NCI-H146 treated with DMSO at 0.1 percent for 48 hours (cell line): ENCODE measurements at regions not wholly inside any gene's neighbourhood (a gene's known extent, or its start where the extent isn't known, plus 50 kb on each side); places are given as distances from the start of the nearest gene placed in this dataset.

Source experiments
- DNase-seq: peaks from one replicate; lab custom pipeline; 2025; ENCODE audit not compliant: unreplicated experiment; lab: John Stamatoyannopoulos, UW

DNA sequence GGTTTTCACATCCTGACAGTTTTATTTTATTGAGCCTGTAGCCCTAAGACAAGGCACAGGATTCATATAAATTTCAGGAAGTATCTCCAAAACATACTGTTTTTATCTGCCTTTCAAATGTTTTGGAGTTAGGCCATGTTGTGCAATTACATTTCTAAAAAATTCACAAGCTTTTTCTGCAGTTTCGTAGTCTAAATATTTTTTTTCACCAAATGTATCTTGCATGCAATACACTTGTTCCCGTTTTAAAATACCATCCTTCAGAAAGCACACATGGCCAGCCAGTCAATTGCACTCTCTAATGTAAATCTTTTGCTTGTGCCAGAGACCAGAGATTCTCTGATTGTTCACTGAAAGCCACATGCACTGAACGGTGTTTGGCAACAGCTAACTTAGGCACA lies 161.5 kb upstream of the PRKCQ start:
- DNase-seq, result no peak

DNA sequence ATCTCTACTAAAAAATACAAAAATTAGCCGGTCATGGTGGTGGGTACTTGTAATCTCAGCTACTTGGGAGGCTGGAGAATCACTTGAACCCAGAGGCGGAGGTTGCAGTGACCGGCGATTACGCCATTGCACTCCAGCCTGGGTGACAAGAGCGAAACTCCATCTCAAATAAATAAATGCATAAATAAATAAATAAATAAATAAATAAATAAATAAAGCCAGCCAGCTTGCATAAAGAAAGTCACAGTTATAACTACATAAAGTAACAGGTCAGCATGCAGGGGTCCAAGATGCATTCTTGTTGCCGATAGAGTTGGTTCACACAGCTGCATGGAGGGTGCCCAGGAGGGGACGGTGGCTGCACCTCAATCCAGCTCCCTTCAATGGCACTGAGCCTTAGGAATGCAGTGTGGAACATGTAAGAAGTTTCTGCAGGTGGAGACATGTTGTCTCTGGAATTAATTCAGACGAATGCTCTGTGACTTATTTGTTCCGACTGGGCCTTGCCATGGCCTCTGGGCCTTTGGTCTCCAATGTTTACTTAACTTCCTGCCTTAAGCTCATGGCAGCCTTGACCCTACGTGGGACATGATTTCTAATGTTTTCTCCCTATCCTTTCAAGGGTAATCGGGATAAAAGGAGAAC lies 159.6 kb upstream of the PRKCQ start:
- no peak for DNase-seq

DNA sequence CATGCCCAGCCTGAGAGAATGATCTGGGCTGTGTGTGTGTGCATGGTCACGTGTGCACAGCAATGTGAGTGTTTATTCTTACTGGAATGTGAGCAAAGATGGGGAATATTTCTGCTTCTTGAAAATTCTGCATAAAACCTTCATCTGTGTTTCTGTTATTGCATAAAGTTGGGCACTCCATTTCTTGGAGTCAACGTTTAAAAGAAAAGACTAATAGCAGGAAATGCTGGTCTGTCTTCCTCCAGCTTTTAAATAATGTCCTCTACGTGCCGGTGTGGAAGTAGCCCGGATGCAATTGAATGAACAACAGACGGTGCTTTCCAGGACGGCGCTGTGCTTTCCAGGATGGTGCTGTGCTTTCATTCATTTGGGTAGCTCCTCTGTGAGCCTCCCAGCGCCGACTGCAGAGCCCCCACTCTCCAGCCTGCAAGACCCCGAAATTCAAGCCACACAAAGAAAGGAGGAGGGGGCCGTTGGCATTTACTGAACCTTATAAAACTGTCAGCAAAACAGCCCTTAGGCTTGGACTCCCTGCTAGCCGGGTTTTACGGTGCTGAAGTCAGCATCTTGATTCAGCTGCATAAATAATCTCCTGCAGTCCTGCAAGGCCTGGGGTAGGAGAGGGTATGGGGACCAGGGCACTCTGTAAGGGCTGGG lies 158.2 kb upstream of the PRKCQ start:
- no peak for DNase-seq

DNA sequence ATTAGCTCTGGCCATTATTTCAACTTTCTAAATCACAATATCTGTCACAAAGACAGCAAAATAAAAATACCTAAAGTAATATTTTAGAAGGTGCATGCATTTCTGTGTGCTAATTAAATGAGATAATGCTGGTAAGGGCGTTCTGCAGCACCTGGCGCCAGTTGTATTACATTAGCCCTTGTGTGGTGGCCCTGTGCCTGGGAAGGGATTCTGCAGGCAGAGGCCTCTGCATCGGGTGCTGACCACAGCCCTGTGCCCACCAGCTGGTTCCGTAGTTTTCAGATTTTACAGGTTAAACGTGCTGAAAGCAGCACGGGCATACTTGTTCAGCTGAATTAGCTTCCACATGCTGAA lies 157.7 kb upstream of the PRKCQ start:
- DNase-seq, result no peak

DNA sequence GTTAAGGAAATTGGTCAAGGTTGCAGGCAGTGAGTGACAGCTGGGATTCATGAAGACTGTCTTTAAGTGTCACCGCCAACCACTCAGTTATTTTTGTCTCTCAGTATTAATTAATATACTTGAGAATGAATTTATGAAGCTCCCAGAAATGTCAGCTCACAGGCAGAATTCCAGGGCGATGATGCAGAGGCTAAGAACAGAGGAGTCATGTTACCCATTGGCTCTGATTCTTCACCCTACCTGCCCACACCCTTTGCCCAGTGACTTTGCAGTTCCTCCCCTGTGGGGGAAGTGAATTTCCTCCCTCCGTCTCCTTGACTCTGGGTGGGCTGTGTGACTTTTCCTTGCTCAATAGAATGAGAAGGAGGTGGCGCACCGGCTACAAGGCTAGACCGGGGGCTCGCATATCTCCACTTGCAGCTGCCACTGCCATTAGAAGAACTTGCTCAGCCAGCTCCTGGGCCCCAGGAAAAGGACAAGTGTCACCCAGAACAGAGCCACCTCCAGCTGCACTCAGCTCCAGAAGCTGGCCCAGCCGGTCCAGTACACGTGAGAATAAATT lies 157.1 kb upstream of the PRKCQ start:
- DNase-seq, result no peak

DNA sequence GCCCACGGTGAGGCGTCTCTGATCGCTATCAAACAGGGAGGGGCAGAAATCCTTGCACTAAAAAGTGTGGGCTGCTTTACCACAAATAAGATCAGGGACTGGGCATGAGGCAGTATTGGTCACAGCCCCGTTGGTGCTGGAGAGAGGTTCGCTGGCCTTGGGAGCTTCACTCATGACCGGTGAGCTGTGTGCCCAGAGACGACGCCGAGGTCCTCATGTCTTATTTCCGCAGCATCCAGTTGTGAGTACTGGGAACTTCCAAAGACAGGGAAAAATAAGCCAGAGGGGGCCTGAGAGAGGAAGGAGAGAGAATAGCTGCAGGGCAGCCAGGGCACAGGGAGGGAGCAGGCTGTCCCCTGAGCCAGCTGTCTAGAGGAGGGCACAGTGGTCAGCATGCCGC lies 154.2 kb upstream of the PRKCQ start:
- no peak for DNase-seq

DNA sequence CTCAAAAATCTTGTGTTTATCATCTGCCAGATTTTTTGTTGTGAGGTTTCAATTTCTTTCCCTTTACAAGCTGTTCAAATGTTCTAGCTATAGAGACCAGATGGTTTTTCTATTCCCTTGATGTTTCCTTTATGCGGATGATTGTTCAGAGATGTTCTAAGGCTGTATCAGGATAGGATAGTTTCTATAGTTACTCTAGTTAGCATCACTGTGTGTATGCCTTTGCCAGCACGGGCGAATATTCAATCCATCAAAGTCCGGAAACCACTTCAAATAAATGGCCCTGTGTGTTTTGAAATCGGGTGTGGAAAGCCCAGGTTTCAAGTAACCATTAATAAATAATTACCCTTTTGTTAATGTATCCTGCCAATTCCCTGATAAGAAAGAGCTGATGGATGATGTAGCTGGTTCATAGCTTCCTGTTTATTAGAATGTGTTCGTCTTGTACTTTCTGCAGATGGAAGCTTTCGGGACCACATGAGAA lies 149.8 kb upstream of the PRKCQ start:
- DNase-seq, result no peak

DNA sequence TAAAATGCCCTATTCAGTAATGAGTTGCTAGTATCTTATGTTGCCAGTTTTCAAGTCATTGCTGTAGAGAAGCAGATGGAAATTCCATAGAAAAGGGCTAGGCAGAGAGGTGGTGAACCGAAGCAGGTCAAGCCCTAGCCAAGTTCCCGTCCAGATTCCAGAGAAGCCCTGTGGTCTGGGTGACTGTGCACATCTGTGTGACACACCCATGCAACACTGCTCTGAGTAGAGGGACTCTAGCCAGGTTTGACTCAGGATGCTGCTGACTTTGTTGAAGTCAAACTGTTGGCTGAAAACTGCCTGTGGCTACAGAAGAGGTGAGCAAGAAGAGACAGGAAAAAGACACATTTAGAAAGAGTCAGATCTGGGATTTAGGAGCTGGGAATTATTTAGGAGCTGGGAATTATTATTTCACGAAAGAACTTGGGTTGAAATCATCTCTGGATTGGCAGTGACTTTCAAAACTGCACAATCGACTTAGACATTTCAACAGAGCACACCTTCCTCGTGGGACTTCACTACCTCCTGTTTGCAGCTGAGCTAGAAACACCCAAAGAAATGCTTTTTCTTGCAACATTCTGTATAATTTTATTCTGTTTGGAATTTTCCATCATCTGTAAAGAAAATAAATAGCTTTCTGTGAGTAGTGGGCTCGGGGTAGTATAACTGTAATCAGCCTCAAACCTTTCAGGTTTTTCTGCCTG lies 149.1 kb upstream of the PRKCQ start:
- DNase-seq, result no peak

DNA sequence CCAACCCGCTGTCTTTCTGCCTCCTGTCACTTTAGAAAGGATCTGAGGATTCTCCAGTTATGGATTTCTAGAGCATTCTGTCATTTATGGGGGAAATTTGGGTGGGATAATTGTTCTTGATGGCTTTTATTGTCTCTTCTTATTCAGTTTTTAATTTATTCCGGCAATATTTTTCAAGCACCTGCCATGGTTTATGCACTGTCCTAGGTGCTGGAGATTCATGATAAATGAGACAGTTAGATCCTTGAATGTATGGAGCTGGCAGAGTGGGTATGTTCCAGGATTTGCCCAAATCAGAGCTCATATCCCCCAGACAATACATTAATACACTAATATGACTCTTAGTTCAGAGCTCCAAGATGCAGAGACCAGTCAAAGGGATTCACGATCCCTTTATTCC lies 146.8 kb upstream of the PRKCQ start:
- DNase-seq, result no peak

DNA sequence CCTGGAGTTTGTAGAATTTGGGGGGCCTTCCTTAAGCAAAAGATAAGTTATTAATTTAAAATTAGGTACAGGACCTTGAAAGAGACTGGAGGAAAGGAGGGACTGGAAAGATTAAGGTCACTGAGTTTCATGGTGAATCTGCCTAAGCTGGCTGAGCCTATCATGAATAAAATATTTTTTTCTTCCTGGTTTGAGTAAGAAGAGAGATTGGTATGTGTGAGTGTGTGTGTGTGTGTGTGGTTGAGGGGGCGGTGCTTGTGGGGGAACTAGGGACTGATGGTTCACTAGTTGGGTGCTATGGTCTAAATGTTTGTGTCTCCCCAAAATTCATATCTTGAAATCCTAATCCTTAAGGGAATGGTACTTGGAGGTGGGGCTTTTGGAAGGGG lies 142.5 kb upstream of the PRKCQ start:
- DNase-seq, result no peak

DNA sequence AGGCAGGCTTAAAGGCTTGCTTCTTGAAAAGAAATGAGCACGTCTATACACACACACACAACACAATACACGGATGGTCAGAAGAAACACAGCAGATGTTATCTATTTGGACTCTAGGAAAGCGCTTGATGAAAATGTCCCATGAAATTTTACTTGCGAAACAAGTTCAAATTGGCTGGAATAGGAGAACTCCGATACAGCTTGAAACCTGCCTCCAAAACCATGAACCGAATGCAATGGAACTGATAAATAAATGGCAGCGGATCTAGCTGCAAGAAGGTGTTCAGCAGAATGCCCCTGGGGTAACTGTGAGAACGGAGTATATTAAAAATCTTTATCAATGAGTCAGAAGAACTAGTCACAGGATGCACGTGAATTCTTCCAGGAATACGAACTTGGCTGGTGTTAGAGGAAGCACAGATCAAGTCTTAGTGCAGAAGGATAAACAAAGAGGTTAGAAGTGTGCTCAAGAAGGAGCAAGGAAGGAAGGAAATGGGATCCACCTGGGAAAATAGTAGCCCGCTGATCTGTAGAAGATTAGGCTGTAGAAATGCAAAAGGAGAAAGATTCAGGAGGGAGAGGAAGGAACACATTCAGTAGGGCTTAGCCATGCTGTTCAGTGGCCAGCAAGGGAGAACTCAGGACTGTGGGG lies 142.0 kb upstream of the PRKCQ start:
- DNase-seq, result no peak

DNA sequence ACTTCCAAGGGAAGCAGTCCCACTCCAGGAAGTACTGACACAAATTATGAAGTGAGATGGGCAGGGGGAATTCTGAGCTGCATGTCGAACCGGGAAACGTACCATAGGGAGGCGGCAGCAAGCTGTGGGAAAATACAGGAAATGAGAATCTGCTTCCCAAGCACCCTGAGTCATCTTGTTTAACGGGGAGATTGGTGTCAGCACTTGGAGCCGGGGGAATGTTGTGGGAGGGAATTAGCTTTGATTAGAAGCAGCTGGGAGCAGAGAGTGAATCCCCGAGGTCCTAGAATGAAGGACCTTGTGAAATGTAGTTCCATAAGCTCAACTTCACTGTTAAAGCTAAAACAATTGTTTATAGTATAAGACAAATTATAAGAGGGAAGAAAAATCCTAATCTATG lies 141.4 kb upstream of the PRKCQ start:
- no peak for DNase-seq

DNA sequence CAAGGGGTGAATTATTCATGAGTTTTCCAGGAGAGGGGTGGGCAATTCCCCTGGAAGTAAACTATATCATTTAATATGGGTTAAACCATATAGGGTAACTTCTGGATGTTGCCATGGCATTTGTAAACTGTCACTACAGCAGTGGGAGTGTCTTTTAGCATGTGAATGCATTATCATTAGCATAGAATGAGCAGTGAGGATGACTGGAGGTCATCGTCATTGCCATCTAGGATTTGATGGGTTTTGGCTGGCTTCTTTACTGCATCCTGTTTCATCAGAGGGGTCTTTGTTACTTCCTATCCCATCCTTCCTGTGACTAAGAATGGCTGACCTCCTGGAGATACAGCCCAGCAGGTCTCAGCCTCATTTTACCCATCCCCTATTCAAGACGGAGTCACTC lies 139.5 kb upstream of the PRKCQ start:
- DNase-seq, result no peak

DNA sequence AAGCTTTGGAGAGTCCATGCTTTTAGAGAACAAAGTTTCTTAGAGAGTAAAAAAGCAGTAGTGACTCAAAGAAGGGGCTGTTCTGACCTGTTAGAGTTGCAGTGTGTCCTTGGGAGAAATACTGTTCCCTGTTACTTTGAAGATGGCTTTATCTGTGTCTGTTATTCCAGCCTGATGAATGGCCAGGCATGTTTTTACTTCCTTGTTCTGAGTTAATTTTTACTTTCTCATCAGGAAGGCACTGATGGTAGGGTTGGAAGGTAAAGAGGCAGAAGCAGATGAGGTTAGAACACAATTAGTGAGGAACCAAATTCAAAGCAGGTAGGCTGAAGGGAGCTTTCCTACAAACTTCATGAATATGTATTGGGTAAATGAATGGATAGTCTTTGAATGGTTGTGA lies 138.5 kb upstream of the PRKCQ start:
- no peak for DNase-seq

DNA sequence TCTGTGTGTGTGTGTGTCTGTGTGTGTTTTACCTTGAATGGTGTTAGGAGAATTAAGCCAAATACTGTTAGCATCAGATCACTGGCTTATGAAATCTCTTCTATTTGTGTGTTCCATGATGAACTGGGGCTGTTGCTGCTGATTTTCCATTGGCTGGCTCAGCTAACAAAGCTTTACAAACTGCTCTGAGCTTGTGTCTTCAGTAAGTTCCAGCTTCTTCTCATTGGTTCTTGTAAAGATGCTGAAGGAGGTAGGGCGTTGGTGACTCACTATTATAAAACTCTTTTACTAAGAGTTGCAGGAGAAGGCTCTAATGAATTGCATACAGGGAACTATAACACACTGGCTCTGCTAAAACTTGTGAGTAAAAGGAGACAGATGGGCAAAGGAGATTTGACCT lies 136.4 kb upstream of the PRKCQ start:
- no peak for DNase-seq

DNA sequence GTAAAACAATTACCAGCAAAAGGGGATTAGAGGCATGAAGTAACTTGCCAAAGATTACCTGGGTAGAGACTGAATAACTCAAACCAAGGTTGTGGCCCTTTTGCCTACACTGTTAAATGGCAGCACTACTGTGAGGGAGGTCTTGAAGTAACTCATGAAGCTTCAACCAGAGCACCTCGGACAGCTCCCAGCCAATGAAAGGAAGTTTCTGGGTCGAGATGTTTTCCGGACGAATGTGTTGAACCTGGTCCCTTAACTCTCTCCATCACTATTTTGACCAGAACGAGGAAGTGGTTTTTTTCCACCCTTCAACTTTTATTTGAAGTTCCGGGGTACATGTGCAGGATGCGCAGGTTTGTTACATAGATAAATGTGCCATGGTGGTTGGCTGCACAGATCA lies 133.6 kb upstream of the PRKCQ start:
- no peak for DNase-seq

DNA sequence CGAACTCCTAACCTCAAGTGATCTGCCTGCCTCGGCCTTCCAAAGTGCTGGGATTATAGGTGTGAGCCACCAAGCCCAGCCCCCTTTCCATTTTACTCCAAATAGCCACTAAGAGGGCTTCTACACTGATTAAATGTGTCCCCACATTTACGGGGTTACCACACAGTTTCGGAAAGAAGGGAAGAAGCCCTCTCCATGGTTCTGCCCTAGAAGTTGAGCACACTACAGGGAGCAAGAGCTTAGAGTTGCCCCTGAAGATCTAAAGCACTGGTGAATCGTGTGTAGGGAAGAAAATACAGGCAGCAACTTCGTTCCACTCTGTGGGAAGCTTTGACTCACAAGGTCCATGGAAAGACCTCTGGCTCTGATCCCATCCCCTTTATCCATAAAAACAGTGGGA lies 133.0 kb upstream of the PRKCQ start:
- no peak for DNase-seq

DNA sequence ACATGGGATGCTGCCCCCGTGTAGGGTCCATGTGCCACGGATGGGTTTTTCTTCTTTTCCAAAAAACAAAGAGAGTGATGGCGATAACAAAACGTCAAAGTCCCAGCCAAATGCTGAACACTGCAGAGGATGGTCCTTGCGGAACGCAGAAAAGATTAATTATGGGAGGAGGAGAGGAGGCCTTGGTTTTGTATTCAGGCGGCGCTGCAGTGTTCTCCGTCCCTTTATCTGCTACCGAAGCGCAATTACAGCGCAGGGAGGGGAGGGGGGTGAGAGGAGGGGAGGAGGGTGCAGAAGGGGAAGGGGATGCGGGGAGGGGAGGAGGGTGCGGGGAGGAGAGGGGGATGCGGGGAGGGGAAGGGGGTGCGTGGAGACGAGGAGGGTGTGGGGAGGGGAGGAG lies 131.8 kb upstream of the PRKCQ start:
- DNase-seq, result no peak

DNA sequence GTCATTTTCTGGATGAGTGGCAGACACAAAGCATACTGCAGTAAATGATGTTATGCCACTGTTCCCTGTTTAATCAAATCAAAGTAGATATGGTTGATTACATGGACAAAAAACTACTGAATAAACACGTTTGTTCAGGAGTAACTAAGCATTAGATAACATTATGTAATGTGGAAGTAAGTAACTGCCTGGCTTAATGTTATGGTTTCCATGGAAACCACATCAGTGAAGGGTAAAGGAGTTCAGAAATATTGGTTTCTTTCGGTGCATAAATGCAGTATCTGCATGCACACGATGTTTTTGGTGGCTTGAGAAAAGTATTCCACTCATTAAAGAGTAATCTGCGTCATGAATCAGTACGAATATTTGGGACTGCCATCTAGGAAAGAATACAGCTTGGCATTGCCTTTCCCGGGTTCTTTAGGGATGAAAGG lies 131.3 kb upstream of the PRKCQ start:
- no peak for DNase-seq

DNA sequence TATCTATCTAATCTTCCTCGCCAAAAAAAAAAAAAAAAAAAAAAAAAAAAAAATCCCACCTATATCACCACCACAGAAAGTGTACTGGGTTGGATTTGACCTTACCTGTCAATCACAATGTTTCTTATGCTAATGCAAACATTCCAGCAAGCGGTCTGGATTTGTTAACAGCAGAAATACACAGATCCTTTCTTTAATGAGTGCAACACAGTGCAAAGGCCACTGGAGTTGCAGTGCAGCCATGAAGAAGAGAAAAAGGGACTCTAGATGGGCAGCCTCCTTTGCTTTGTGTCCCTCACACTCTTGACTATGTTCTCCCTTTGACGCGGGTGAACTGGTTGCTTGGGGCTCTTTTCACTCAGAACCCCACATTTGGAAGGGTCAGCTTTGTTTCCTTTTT lies 127.3 kb upstream of the PRKCQ start:
- no peak for DNase-seq

DNA sequence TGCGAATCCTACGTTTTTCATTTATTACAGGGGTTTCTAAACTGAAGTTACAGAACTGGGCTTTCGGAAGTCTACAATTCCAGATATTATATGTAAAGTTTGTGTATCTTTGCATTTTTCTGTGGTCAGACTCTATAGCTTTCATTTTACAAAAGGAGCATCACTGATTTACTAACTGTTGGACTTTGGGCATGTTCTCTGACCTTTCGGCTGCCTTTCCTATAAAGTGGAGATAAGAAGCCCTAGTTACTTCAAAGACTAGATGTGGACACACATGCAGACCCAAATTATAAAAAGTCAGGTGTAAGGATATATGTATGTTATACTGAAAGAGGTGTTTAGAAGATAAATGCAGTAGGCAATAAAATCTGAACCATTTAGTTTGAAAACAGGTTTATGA lies 126.6 kb upstream of the PRKCQ start:
- DNase-seq, result no peak

DNA sequence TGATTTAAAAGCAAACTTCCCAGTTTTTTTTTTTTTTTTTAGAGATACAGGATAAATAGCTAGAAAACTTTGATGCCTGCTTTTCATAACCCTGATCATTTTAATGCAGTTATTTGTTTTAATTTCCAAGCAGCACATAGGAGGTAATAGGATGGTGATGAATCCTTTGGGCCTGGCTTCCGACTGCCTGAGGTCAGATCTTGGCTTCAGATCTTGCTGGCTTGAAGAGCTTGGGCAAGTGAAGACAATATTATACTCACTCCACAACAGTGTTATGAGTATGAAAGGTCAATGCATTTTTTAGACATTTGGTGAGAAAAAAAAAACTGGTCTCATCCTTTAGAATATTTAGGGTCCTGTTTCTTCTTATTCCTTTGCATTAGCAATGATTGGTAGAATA lies 124.8 kb upstream of the PRKCQ start:
- no peak for DNase-seq
